Right lobe of liver (tissue), 4 donors: ENCODE measurements at regions not wholly inside any gene's neighbourhood (a gene's known extent, or its start where the extent isn't known, plus 50 kb on each side); places are given as distances from the start of the nearest gene placed in this dataset.

ENCODE experiments used
- CTCF ChIP-seq, 4 donors: fragments of 200-600 bp in 3 of 4; fragments of 450-650 bp in 1 of 4; IDR thresholded peaks; one replicate each; pipeline versions ENCODE4 v1.5.1 to v1.8.0; 2016 to 2022; ENCODE audit warnings: antibody characterized with exemption in 4 of 4, mild to moderate bottlenecking in 2 of 4
- POLR2A ChIP-seq: fragments of 450-650 bp; IDR thresholded peaks from one replicate; pipeline ENCODE4 v1.6.1; 2017; ENCODE audit warnings: antibody characterized with exemption, mild to moderate bottlenecking
- donor health status: DM: no; HTN: no; CAD: no.
- donor health status: DM: no; HTN: no; CAD: no.
- donor health status: DM: no; HTN: yes; CAD: no.

GRCh38 chr10:4254101-4254994, 469.3 kb upstream of the KLF6 start:
- TF ChIP-seq CTCF (IDR thresholded peaks at IDR 0.05): no peak
- TF ChIP-seq POLR2A: no peak
